Neural cell (in vitro differentiated cells): ENCODE measurements at regions not wholly inside any gene's neighbourhood (a gene's known extent, or its start where the extent isn't known, plus 50 kb on each side); places are given as distances from the start of the nearest gene placed in this dataset.

Experiments
- H2AFZ ChIP-seq: fragments of 200-600, 300-800 bp; sonication (generic), shearing (Covaris generic); 2 replicates; pipeline ENCODE4 v1.6.0; 2014; ENCODE audit warnings: low read depth, mild to moderate bottlenecking, antibody characterized with exemption, low read length, moderate library complexity
- H3F3A ChIP-seq: fragments of 200-600 bp; shearing (Covaris generic); 2 replicates; pipeline ENCODE4 v1.6.1; 2016; ENCODE audit warnings: mild to moderate bottlenecking, moderate library complexity, mixed read lengths, antibody characterized with exemption, low read length; ENCODE audit not compliant: insufficient read depth, poor library complexity, severe bottlenecking
- H3K27ac ChIP-seq: fragments of 200-600, 300-800 bp; sonication (generic), shearing (Covaris generic); 2 replicates; pipeline ENCODE4 v1.5.1; 2014; ENCODE audit warnings: mild to moderate bottlenecking, low read length, moderate library complexity
- H3K27me3 ChIP-seq: fragments of 300-800, 200-600 bp; sonication (generic), shearing (Covaris generic); 2 replicates; pipeline ENCODE4 v1.6.0; 2014; ENCODE audit warnings: mild to moderate bottlenecking, low read depth, low read length, moderate library complexity; ENCODE audit not compliant: insufficient read depth
- H3K36me3 ChIP-seq: fragments of 300-800, 200-600 bp; sonication (generic), shearing (Covaris generic); 2 replicates; pipeline ENCODE4 v1.5.1; 2014; ENCODE audit warnings: mild to moderate bottlenecking, antibody characterized with exemption, low read length, moderate library complexity; ENCODE audit not compliant: insufficient read depth
- H3K4me2 ChIP-seq: fragments of 300-800, 200-600 bp; sonication (generic), shearing (Covaris generic); 2 replicates; pipeline ENCODE4 v1.6.0; 2014; ENCODE audit warnings: mild to moderate bottlenecking, low read length
- H3K4me3 ChIP-seq: fragments of 300-800, 200-600 bp; sonication (generic), shearing (Covaris generic); 2 replicates; pipeline ENCODE4 v1.5.1; 2014; ENCODE audit warnings: mild to moderate bottlenecking, low read length, moderate library complexity
- H3K79me2 ChIP-seq: fragments of 200-600 bp; shearing (Covaris generic); replicated peaks from 2 replicates; pipeline ENCODE4 v1.6.0; 2014; ENCODE audit warnings: mild to moderate bottlenecking, low read length, moderate library complexity; ENCODE audit not compliant: insufficient read depth
- H3K9ac ChIP-seq: fragments of 300-800, 200-600 bp; sonication (generic), shearing (Covaris generic); 2 replicates; pipeline ENCODE4 v1.6.1; 2016; ENCODE audit warnings: mild to moderate bottlenecking, low read length, mixed read lengths
- H3K9me2 ChIP-seq: fragments of 200-600 bp; shearing (Covaris generic); 2 replicates; pipeline ENCODE4 v1.6.1; 2016; ENCODE audit warnings: mild to moderate bottlenecking, low read length, mixed read lengths; ENCODE audit not compliant: insufficient read depth
- H3K9me3 ChIP-seq: fragments of 200-600, 300-800 bp; sonication (generic), shearing (Covaris generic); 2 replicates; pipeline ENCODE4 v1.6.1; 2016; ENCODE audit warnings: mild to moderate bottlenecking, mixed run types, low read length, moderate library complexity, mixed read lengths
- H4K20me1 ChIP-seq: fragments of 200-600 bp; shearing (Covaris generic); 2 replicates; pipeline ENCODE4 v1.6.1; 2016; ENCODE audit warnings: mild to moderate bottlenecking, mixed run types; ENCODE audit not compliant: insufficient read depth
- CTCF ChIP-seq: fragments of 450-650 bp; IDR thresholded peaks from 2 replicates; pipeline ENCODE4 v1.5.1; 2014; ENCODE audit warnings: antibody characterized with exemption, mild to moderate bottlenecking, moderate library complexity; ENCODE audit not compliant: poor library complexity, severe bottlenecking
- EP300 ChIP-seq: fragments of 450-650 bp; conservative IDR thresholded peaks from 2 replicates; pipeline ENCODE4 v1.6.1; 2014; ENCODE audit warnings: antibody characterized with exemption, mild to moderate bottlenecking, moderate library complexity; ENCODE audit not compliant: poor library complexity, severe bottlenecking
- EZH2 ChIP-seq: fragments of 200-600, 300-800 bp; shearing (Covaris generic), sonication (generic); IDR thresholded peaks from 2 replicates; pipeline ENCODE4 v1.6.1; 2014; ENCODE audit warnings: antibody characterized with exemption, low read length, borderline replicate concordance, mild to moderate bottlenecking; ENCODE audit not compliant: insufficient read depth, poor library complexity, severe bottlenecking
- MXI1 ChIP-seq: fragments of 450-650 bp; conservative IDR thresholded peaks from 2 replicates; pipeline ENCODE4 v1.6.1; 2014; ENCODE audit warnings: antibody characterized with exemption, mild to moderate bottlenecking; ENCODE audit not compliant: poor library complexity, severe bottlenecking
- POLR2AphosphoS5 ChIP-seq: IDR thresholded peaks from 2 replicates; pipeline ENCODE4 v1.6.1; 2012
- RAD21 ChIP-seq: fragments of 450-650 bp; conservative IDR thresholded peaks from 2 replicates; pipeline ENCODE4 v1.6.1; 2014; ENCODE audit warnings: antibody characterized with exemption, mild to moderate bottlenecking, moderate library complexity
- REST ChIP-seq: IDR thresholded peaks from 2 replicates; pipeline ENCODE4 v1.6.1; 2012; ENCODE audit warnings: borderline replicate concordance
- SMC3 ChIP-seq: fragments of 450-650 bp; conservative IDR thresholded peaks from 2 replicates; pipeline ENCODE4 v1.6.1; 2014; ENCODE audit warnings: antibody characterized with exemption, mild to moderate bottlenecking, moderate library complexity; ENCODE audit not compliant: poor library complexity
- TAF1 ChIP-seq: IDR thresholded peaks from 2 replicates; pipeline ENCODE4 v1.6.1; 2012; ENCODE audit warnings: low read depth

DNA sequence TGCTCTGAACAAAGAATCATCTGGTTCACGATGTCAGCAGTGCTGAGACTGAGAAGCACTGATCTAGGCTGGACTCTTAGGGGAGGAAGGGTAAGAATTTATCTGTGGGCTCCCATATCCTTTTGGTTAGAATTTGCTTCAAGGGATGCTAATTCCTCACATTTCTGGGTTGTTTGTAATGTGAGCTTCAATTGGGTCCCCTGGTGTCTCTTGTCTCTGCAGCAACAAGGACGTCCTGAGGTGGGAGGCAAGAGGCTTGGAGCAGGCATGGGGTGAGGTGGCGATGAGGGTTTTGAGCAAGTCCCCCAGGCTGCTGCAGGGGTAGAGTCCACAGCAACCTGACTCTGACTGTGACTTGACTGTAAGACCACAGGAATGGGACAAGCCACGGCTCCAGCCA lies 213.8 kb upstream of the NLRP1 start:
- Histone ChIP-seq H4K20me1 (no peaks in the 10 kb centered on the region), H3K36me3 (no peaks in the 10 kb centered on the region), H3K27ac (no peak overlapping the region), H3K9me3 (no peaks in the 10 kb centered on the region), H3K27me3 (no peaks in the 10 kb centered on the region), H3K4me2 (no peak overlapping the region), H3F3A (no peaks in the 10 kb centered on the region), H3K9me2 (no peaks in the 10 kb centered on the region), H3K4me3 (no peak overlapping the region), H3K79me2 (no peaks in the 10 kb centered on the region), H2AFZ (no peak overlapping the region), H3K9ac (no peak overlapping the region)
- TF ChIP-seq TAF1 (no peak), REST (no peak), SMC3 (no peak), CTCF (no peak), EZH2 (no peak), RAD21 (no peak), MXI1 (no peak), POLR2AphosphoS5 (no peak), EP300 (no peak)

DNA sequence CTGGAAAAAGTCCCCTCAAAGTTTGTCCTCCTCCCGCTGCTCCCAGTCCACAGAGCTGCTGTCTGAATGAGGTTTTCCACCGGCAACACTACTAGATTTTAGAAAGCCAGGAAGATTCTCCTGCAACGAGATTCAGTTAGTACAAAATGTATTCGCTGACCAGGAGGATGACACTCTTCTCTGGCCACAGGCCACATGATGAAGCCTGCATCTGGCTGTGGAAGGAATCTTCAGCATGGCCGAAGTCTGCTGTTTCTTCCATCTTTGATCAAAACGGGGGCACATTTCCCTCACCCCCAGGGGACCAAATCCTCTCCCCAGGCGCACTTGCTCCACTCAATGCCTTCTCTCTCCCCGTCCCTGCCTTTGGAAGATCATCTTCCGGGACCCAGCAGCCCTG lies 215.8 kb upstream of the NLRP1 start:
- Histone ChIP-seq H3F3A (no peaks in the 10 kb centered on the region), H3K27ac (no peak overlapping the region), H2AFZ (no peak overlapping the region), H3K36me3 (no peaks in the 10 kb centered on the region), H3K9me3 (no peaks in the 10 kb centered on the region), H3K79me2 (no peaks in the 10 kb centered on the region), H3K9me2 (no peaks in the 10 kb centered on the region), H3K27me3 (no peaks in the 10 kb centered on the region), H3K9ac (no peak overlapping the region), H4K20me1 (no peaks in the 10 kb centered on the region), H3K4me2 (no peak overlapping the region), H3K4me3 (no peak overlapping the region)
- TF ChIP-seq MXI1: no peak
- no peak for TF ChIP-seq EZH2
- TF ChIP-seq SMC3: no peak
- TF ChIP-seq RAD21: no peak
- TF ChIP-seq CTCF: no peak
